A549 (cell line): ENCODE measurements at regions not wholly inside any gene's neighbourhood (a gene's known extent, or its start where the extent isn't known, plus 50 kb on each side); places are given as distances from the start of the nearest gene placed in this dataset.
A peak's percentile ranks its signal among the peaks of the same experiment; 100 is the strongest.

Experiments used
- ATAC-seq, 2 experiments: fragments of 200-7000 bp in 1 of 2; fragments of >200 bp in 1 of 2; cut with Nextera tagmentation in 1 of 2; cut with Tn5 transposase in 1 of 2; 3 replicates each; pipeline versions ENCODE4 v1.8.0 to v1.9.1; 2018 to 2020; ENCODE audit warnings: mild to moderate bottlenecking in 1 of 2, moderate library complexity in 1 of 2
- CTCF ChIA-PET: fragments of 300-600 bp; sonication (Branson Sonifier 250); formaldehyde crosslinking; extraction: SDS; loops from one replicate; lab custom pipeline; 2021; ENCODE audit warnings: antibody characterized with exemption, inconsistent platforms; lab: Yijun Ruan, JAX
- POLR2A ChIA-PET: fragments of 350-600 bp; formaldehyde crosslinking; extraction: SDS; loops from one replicate; lab custom pipeline; 2021; ENCODE audit warnings: antibody characterized with exemption, inconsistent platforms; lab: Yijun Ruan, JAX
- DNase-seq, 2 experiments: peaks; one replicate each; pipeline versions ENCODE4 v3.0.0 to v3.0.0-alpha.2; 2011 to 2016; ENCODE audit warnings: low read depth in 1 of 2, low spot score in 1 of 2
- FAIRE-seq: peaks from 2 replicates; lab custom pipeline; 2011; peaks lifted over from hg19 to GRCh38; lab: Jason Lieb, UNC
- H3K27ac ChIP-seq, 2 experiments: fragments of >200 bp; sonication (Bioruptor Twin); formaldehyde crosslinking; 3 replicates each; pipeline ENCODE4 v1.5.1; 2016 to 2017
- H3K4me1 ChIP-seq: fragments of >200 bp; sonication (Bioruptor Twin); formaldehyde crosslinking; 3 replicates; pipeline ENCODE4 v1.6.1; 2016
- H3K4me2 ChIP-seq: fragments of >200 bp; sonication (Bioruptor Twin); formaldehyde crosslinking; 3 replicates; pipeline ENCODE4 v1.6.1; 2016
- H3K4me3 ChIP-seq: fragments of >200 bp; sonication (Bioruptor Twin); formaldehyde crosslinking; 3 replicates; pipeline ENCODE4 v1.5.1; 2016
- H3K9me3 ChIP-seq: fragments of >200 bp; sonication (Bioruptor Twin); formaldehyde crosslinking; 3 replicates; pipeline ENCODE4 v1.6.1; 2016
- BCL3 ChIP-seq: fragments of >200 bp; sonication (Bioruptor Twin); formaldehyde crosslinking; IDR thresholded peaks from 3 replicates; pipeline ENCODE4 v1.6.1; 2016
- BHLHE40 ChIP-seq: IDR thresholded peaks from 2 replicates; pipeline ENCODE4 v1.6.1; 2012; ENCODE audit warnings: low read depth, low read length, inconsistent platforms
- CBX2 ChIP-seq: fragments of 200-600 bp; sonication (generic); IDR thresholded peaks from 2 replicates; pipeline ENCODE4 v1.6.1; 2016; ENCODE audit warnings: low read depth, mild to moderate bottlenecking, borderline replicate concordance
- CBX8 ChIP-seq: fragments of 200-600 bp; sonication (generic); IDR thresholded peaks from 2 replicates; pipeline ENCODE4 v1.6.1; 2016
- CEBPB ChIP-seq, 2 experiments: fragments of >200 bp in 1 of 2; sonication (Bioruptor Twin) in 1 of 2; formaldehyde crosslinking in 1 of 2; IDR thresholded peaks; 2 replicates each; pipeline ENCODE4 v1.6.1; 2012 to 2016
- CTCF ChIP-seq: fragments of >200 bp; sonication (Bioruptor Twin); formaldehyde crosslinking; IDR thresholded peaks from 3 replicates; pipeline ENCODE4 v1.5.1; 2016
- EHMT2 ChIP-seq: fragments of 200-600 bp; sonication (generic); IDR thresholded peaks from 2 replicates; pipeline ENCODE4 v1.6.1; 2016; ENCODE audit warnings: antibody characterized with exemption, low read depth, mild to moderate bottlenecking, moderate library complexity
- ESRRA ChIP-seq: fragments of 150-350 bp; IDR thresholded peaks from 2 replicates; pipeline ENCODE4 v1.6.1; 2014; ENCODE audit warnings: mild to moderate bottlenecking, low read length, borderline replicate concordance
- HDAC2 ChIP-seq: fragments of 200-600 bp; sonication (generic); IDR thresholded peaks from 2 replicates; pipeline ENCODE4 v1.6.1; 2016
- HES2 ChIP-seq: fragments of >200 bp; sonication (Bioruptor Twin); formaldehyde crosslinking; IDR thresholded peaks from 2 replicates; pipeline ENCODE4 v1.6.1; 2016
- HEYL ChIP-seq: fragments of 250-450 bp; sonication (Bioruptor Pico); IDR thresholded peaks from 2 replicates; pipeline ENCODE4 v1.8.0; 2021; ENCODE audit warnings: mild to moderate bottlenecking, moderate library complexity
- HMGXB4 ChIP-seq: fragments of 250-450 bp; sonication (Bioruptor Pico); IDR thresholded peaks from 2 replicates; pipeline ENCODE4 v1.5.0; 2021; ENCODE audit warnings: mild to moderate bottlenecking, moderate library complexity, borderline replicate concordance
- HOXB5 ChIP-seq: fragments of 250-450 bp; sonication (Bioruptor Pico); IDR thresholded peaks from 2 replicates; pipeline ENCODE4 v1.5.0; 2020; ENCODE audit warnings: mild to moderate bottlenecking, moderate library complexity
- JUN ChIP-seq, 2 experiments: fragments of >200 bp; sonication (Bioruptor Twin); formaldehyde crosslinking; IDR thresholded peaks; 2 replicates in 1 of 2; 3 replicates in 1 of 2; pipeline ENCODE4 v1.6.1; 2016 to 2017
- JUNB ChIP-seq: fragments of >200 bp; sonication (Bioruptor Twin); formaldehyde crosslinking; IDR thresholded peaks from 2 replicates; pipeline ENCODE4 v1.6.1; 2016
- KDM1A ChIP-seq: fragments of 200-600 bp; sonication (generic); IDR thresholded peaks from 2 replicates; pipeline ENCODE4 v1.6.1; 2016; ENCODE audit warnings: low read depth, mild to moderate bottlenecking
- MAX ChIP-seq: IDR thresholded peaks from 2 replicates; pipeline ENCODE4 v1.6.1; 2012
- MAZ ChIP-seq: fragments of 150-350 bp; IDR thresholded peaks from 2 replicates; pipeline ENCODE4 v1.6.1; 2014; ENCODE audit warnings: antibody characterized with exemption, low read depth, low read length, borderline replicate concordance
- MYC ChIP-seq: IDR thresholded peaks from 2 replicates; pipeline ENCODE4 v1.6.1; 2012; ENCODE audit warnings: mild to moderate bottlenecking, inconsistent platforms, low read length, improper control_type of control experiment, borderline replicate concordance
- NR3C1 ChIP-seq: fragments of >200 bp; sonication (Bioruptor Twin); formaldehyde crosslinking; IDR thresholded peaks from 3 replicates; pipeline ENCODE4 v1.6.1; 2017
- PBX3 ChIP-seq: IDR thresholded peaks from 2 replicates; pipeline ENCODE4 v1.6.1; 2012
- PHF8 ChIP-seq: fragments of 200-600 bp; sonication (generic); IDR thresholded peaks from 2 replicates; pipeline ENCODE4 v1.6.1; 2016; ENCODE audit warnings: low read depth, mild to moderate bottlenecking, antibody characterized with exemption, moderate library complexity, borderline replicate concordance
- POLR2AphosphoS2 ChIP-seq: conservative IDR thresholded peaks from 2 replicates; pipeline ENCODE4 v1.6.1; 2012; ENCODE audit warnings: low read length, improper control_type of control experiment, inconsistent platforms
- RAD21 ChIP-seq, 2 experiments: fragments of >200 bp in 1 of 2; sonication (Bioruptor Twin) in 1 of 2; formaldehyde crosslinking in 1 of 2; IDR thresholded peaks in 1 of 2; conservative IDR thresholded peaks in 1 of 2; 2 replicates in 1 of 2; 3 replicates in 1 of 2; pipeline ENCODE4 v1.6.1; 2012 to 2018; ENCODE audit warnings: inconsistent platforms in 1 of 2
- SREBF2 ChIP-seq: fragments of 450-650 bp; IDR thresholded peaks from 2 replicates; pipeline ENCODE4 v1.6.1; 2014; ENCODE audit warnings: mild to moderate bottlenecking, moderate library complexity
- TP53 ChIP-seq: fragments of 250-450 bp; sonication (Bioruptor Pico); IDR thresholded peaks from 2 replicates; pipeline ENCODE4 v1.5.0; 2021; ENCODE audit warnings: mild to moderate bottlenecking, moderate library complexity
- ZFP36 ChIP-seq: fragments of 450-650 bp; IDR thresholded peaks from 2 replicates; pipeline ENCODE4 v1.6.1; 2014; ENCODE audit warnings: borderline replicate concordance; ENCODE audit not compliant: partially characterized antibody
- ZNF302 ChIP-seq: fragments of 250-450 bp; sonication (Bioruptor Pico); IDR thresholded peaks from 2 replicates; pipeline ENCODE4 v1.9.0; 2021; ENCODE audit warnings: inconsistent platforms, mild to moderate bottlenecking, moderate library complexity
- WGBS: methylation state at CpG from one replicate; pipeline ENCODE4 v1.1.6; 2017; ENCODE audit errors: missing lambda C conversion rate; 5-methylcytosine and 5-hydroxymethylcytosine counted together

- no peak for TF ChIP-seq KDM1A
- no peak for TF ChIP-seq EHMT2
- peak; percentile 57 for TF ChIP-seq MAX
- no peak for TF ChIP-seq HOXB5 (CRISPR knock-in tag)
- TF ChIP-seq BCL3: peak; percentile 58; the same call in 1 of the 3 replicates
- peak; percentile 31 to 54; a peak in 3 of 5 replicates for TF ChIP-seq RAD21 (conservative IDR thresholded peaks at IDR 0.05 in 1 of 2, IDR thresholded peaks at IDR 0.05 in 1 of 2)
- no peak for TF ChIP-seq ZFP36
- no peak for TF ChIP-seq ZNF302
- TF ChIP-seq HMGXB4: no peak
- no peak for TF ChIP-seq SREBF2
- no peak for TF ChIP-seq PHF8
- no peak for TF ChIP-seq MAZ
These were observed 262.6 kb upstream of the MYOCD start (continued) for GRCh38 chr17:12402963-12403622.

- TF ChIP-seq JUN (IDR thresholded peaks at IDR 0.05) (no peak), PBX3 (no peak), HEYL (CRISPR knock-in tag) (no peak), CEBPB (IDR thresholded peaks at IDR 0.05) (no peak), HOXB5 (CRISPR knock-in tag) (no peak), NR3C1 (no peak), CTCF (no peak), JUNB (no peak), CBX8 (no peak), ZFP36 (no peak), CBX2 (no peak), ESRRA (no peak), RAD21 (conservative IDR thresholded peaks at IDR 0.05 in 1 of 2, IDR thresholded peaks at IDR 0.05 in 1 of 2) (no peak), TP53 (no peak), MYC (no peak), KDM1A (no peak), HES2 (no peak), HDAC2 (no peak), BHLHE40 (no peak), POLR2AphosphoS2 (no peak)
- TF ChIP-seq, all 56 proteins: peak for 0
- Histone ChIP-seq H3K27ac (peak overlapping the region; percentile 79 to 84), H3K9me3 (0 out of 3 replicates have a peak, but pooled peaks cover 3% of the 10 kb centered on the region), H3K4me3 (no peak overlapping the region), H3K4me2 (peak overlapping the region; percentile 60; the same call in 2 of the 3 replicates), H3K4me1 (peaks cover 45% of the 10 kb centered on the region)
- ChIA-PET CTCF (interaction anchor here (0.6 to 2.7 kb wide), 4 partner anchors 12 to 263 kb away, joined by 4 to 14 read pairs (median 4); partner anchors contain the start of gene MYOCD), POLR2A (no interaction called here)
- ATAC-seq: peak in 1 of 2 experiments; percentile 7; a peak in 2 of 6 replicates
- WGBS: 62% methylated on average over 5 of the region's 5 CpGs
- no peak for FAIRE-seq
- DNase-seq: no peak
These were observed 261.8 kb upstream of the MYOCD start for GRCh38 chr17:12403881-12404398.
